Heart left ventricle (tissue), 13 donors: ENCODE measurements at regions not wholly inside any gene's neighbourhood (a gene's known extent, or its start where the extent isn't known, plus 50 kb on each side); places are given as distances from the start of the nearest gene placed in this dataset.

Experiments used
- POLR2A ChIP-seq, 2 donors: fragments of 450-650 bp; IDR thresholded peaks; one replicate each; pipeline ENCODE4 v1.6.1; 2017; ENCODE audit warnings: antibody characterized with exemption in 2 of 2, mild to moderate bottlenecking in 2 of 2, moderate library complexity in 2 of 2
- TF ChIP-seq, protein P1 (sequence below), 12 donors: fragments of 200-600 bp; sonication (generic) in 4 of 12; IDR thresholded peaks; one replicate each; pipeline versions ENCODE4 v1.5.0 to v1.8.0; 2018 to 2022; ENCODE audit warnings: antibody characterized with exemption in 12 of 12, mild to moderate bottlenecking in 5 of 12
- donor health status: ischemic (EF 13 %, LVEDD 7.1; RV severe dilation, severe dysfunction).
- donor health status: DM: no; HTN: yes; CAD: no.
- donor health status: DM: no; HTN: no; CAD: no.
- donor health status: ischemic (EF 25% LVEDD 6.9; RV normal size, moderate dysfunction).
- donor health status: ischemic (EF 25% LVEDD 5.7; RV mildly dilated, moderate dysfunction).
- donor health status: ischemic (EF 35%, LVEDD 5.7; RV mildly dilated, moderate dysfunction).
- donor health status: nonischemic (EF 11% LVEDD 7.7; RV severe dilation, severe dysfunction).
- donor health status: DM: yes; HTN: yes; CAD: no.
- donor health status: PGD.
- donor health status: ischemic (EF 29% LVEDD 5.4; RV normal size, mild dysfunction).
- donor health status: nonischemic (EF 23%, LVEDD 6.1; RV moderate dilation, normal function).

- no peak for TF ChIP-seq POLR2A (IDR thresholded peaks at IDR 0.05)
- TF ChIP-seq, protein P1, sequence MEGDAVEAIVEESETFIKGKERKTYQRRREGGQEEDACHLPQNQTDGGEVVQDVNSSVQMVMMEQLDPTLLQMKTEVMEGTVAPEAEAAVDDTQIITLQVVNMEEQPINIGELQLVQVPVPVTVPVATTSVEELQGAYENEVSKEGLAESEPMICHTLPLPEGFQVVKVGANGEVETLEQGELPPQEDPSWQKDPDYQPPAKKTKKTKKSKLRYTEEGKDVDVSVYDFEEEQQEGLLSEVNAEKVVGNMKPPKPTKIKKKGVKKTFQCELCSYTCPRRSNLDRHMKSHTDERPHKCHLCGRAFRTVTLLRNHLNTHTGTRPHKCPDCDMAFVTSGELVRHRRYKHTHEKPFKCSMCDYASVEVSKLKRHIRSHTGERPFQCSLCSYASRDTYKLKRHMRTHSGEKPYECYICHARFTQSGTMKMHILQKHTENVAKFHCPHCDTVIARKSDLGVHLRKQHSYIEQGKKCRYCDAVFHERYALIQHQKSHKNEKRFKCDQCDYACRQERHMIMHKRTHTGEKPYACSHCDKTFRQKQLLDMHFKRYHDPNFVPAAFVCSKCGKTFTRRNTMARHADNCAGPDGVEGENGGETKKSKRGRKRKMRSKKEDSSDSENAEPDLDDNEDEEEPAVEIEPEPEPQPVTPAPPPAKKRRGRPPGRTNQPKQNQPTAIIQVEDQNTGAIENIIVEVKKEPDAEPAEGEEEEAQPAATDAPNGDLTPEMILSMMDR (IDR thresholded peaks at IDR 0.05) = no peak
Measured at GRCh38 chr13:93086329-93086728, 140.3 kb upstream of the GPC6 start.
